Body of pancreas (tissue), 4 donors: ENCODE measurements at regions not wholly inside any gene's neighbourhood (a gene's known extent, or its start where the extent isn't known, plus 50 kb on each side); places are given as distances from the start of the nearest gene placed in this dataset.

Experiments
- ATAC-seq: fragments of 150-250 bp; one replicate; pipeline ENCODE4 v1.9.1; 2016
- DNase-seq, 4 donors: peaks; one replicate each; pipeline ENCODE4 v3.0.0-alpha.2; 2019
- H3K27ac ChIP-seq, 4 donors: fragments of 200-600 bp; sonication (generic); 1 replicate in 3 of 4; 2 replicates in 1 of 4; pipeline versions ENCODE4 v1.5.1 to v1.6.1; 2016 to 2019; ENCODE audit warnings: mild to moderate bottlenecking in 1 of 4, mixed read lengths in 1 of 4, moderate library complexity in 1 of 4
- H3K27me3 ChIP-seq, 2 donors: fragments of 200-600 bp; sonication (generic); one replicate each; pipeline ENCODE4 v1.6.0; 2016; ENCODE audit warnings: mild to moderate bottlenecking in 1 of 2
- H3K36me3 ChIP-seq, 2 donors: fragments of 200-600 bp; sonication (generic); replicated peaks in 1 of 2; 2 replicates each; pipeline ENCODE4 v1.5.1; 2016; ENCODE audit warnings: low read depth in 2 of 2; ENCODE audit not compliant: insufficient read depth in 1 of 2
- H3K4me1 ChIP-seq: fragments of 200-600 bp; sonication (generic); one replicate; pipeline ENCODE4 v1.6.0; 2016
- H3K4me3 ChIP-seq, 2 donors: fragments of 200-600 bp; sonication (generic); 1 replicate in 1 of 2; 2 replicates in 1 of 2; pipeline ENCODE4 v1.5.1; 2016 to 2019
- H3K9me3 ChIP-seq, 3 donors: fragments of 200-600 bp; sonication (generic); 1 replicate in 2 of 3; 2 replicates in 1 of 3; pipeline ENCODE4 v1.5.1; 2016
- CTCF ChIP-seq, 7 experiments: fragments of 450-650 bp in 4 of 7; fragments of 200-600 bp in 3 of 7; sonication (generic) in 3 of 7; IDR thresholded peaks; one replicate each; pipeline ENCODE4 v1.5.1; 2016 to 2019; ENCODE audit warnings: antibody characterized with exemption in 7 of 7
- POLR2A ChIP-seq, 3 donors: fragments of 450-650 bp; IDR thresholded peaks; one replicate each; pipeline ENCODE4 v1.6.1; 2016; ENCODE audit warnings: antibody characterized with exemption in 3 of 3, mild to moderate bottlenecking in 2 of 3
- WGBS, 2 donors: methylation state at CpG; one replicate each; pipeline ENCODE4 v1.1.5; 2017; 5-methylcytosine and 5-hydroxymethylcytosine counted together
- intact Hi-C: fragments of 100-400 bp; cut with DNase I; formaldehyde crosslinking; loops from one replicate; pipeline ENCODE4 v1.15.1; 2023

- DNase-seq (peak; percentile 35 to 55 (median 45)), ATAC-seq (no peak)
- 62 to 79% methylated on average over 1 of the region's 1 CpG for WGBS, 2 donors
Observed at GRCh38 chr7:114865564-114865963, 56.3 kb upstream of the MDFIC start.

More at GRCh38 chr7:114865564-114865963, 56.3 kb upstream of the MDFIC start:
- TF ChIP-seq CTCF (IDR thresholded peaks at IDR 0.05): peak in 6 of 7 experiments; percentile 43 to 63 (median 60)
- no peak for TF ChIP-seq POLR2A (IDR thresholded peaks at IDR 0.05)
- Histone ChIP-seq H3K27ac (no peak overlapping the region), H3K9me3 (no peaks in the 10 kb centered on the region), H3K4me3 (no peak overlapping the region), H3K36me3 (no peaks in the 10 kb centered on the region), H3K27me3 (no peaks in the 10 kb centered on the region), H3K4me1 (no peaks in the 10 kb centered on the region)
- intact Hi-C loops: no loop called here
